ENCODE measurements at regions not wholly inside any gene's neighbourhood (a gene's known extent, or its start where the extent isn't known, plus 50 kb on each side); places are given as distances from the start of the nearest gene placed in this dataset.
"Not testable (repeated sequence)": the region's sequence is repeated elsewhere in the genome, so short reads cannot be mapped to it uniquely, and the experiment has no call there.

GRCh38 chr6:168369786-168370185 lies 50.2 kb upstream of the DACT2 start:
- DNase-seq = no peak

- peak; percentile 81 for DNase-seq
Measured at GRCh38 chr6:168370310-168370991, 50.9 kb upstream of the DACT2 start.

GRCh38 chr6:168371185-168371584 lies 51.6 kb upstream of the DACT2 start:
- DNase-seq = no peak

GRCh38 chr6:168371618-168371980 lies 52.0 kb upstream of the DACT2 start:
- no peak for DNase-seq

- no peak for DNase-seq
Measured at GRCh38 chr6:168371981-168372711, 52.6 kb upstream of the DACT2 start.

- no peak for DNase-seq
Measured at GRCh38 chr6:168372889-168373288, 53.3 kb upstream of the DACT2 start.

- DNase-seq = no peak
Measured at GRCh38 chr6:168373389-168373788, 53.8 kb upstream of the DACT2 start.

- DNase-seq = no peak
Measured at GRCh38 chr6:168374051-168374502, 54.5 kb upstream of the DACT2 start.

- DNase-seq = no peak
Measured at GRCh38 chr6:168374541-168375071, 55.0 kb upstream of the DACT2 start.

- no peak for DNase-seq
Measured at GRCh38 chr6:168376120-168376519, 56.5 kb upstream of the DACT2 start.

- DNase-seq = no peak
Measured at GRCh38 chr6:168376811-168377483, 57.4 kb upstream of the DACT2 start.

- DNase-seq = no peak
Measured at GRCh38 chr6:168377484-168377855, 57.9 kb upstream of the DACT2 start.

- no peak for DNase-seq
Measured at GRCh38 chr6:168377856-168378832, 58.6 kb upstream of the DACT2 start.

- not testable (repeated sequence) for DNase-seq
Measured at GRCh38 chr6:168379579-168379978, 60.0 kb upstream of the DACT2 start.

GRCh38 chr6:168380166-168380955 lies 60.6 kb upstream of the SMOC2 start:
- DNase-seq = not testable (repeated sequence)

- DNase-seq = no peak
Measured at GRCh38 chr6:168380956-168381605, 59.9 kb upstream of the SMOC2 start.

GRCh38 chr6:168381726-168382458 lies 59.1 kb upstream of the SMOC2 start:
- no peak for DNase-seq

- no peak for DNase-seq
Measured at GRCh38 chr6:168383062-168383854, 57.7 kb upstream of the SMOC2 start.

All from activated CD4-positive, alpha-beta T cell treated with anti-CD3 and anti-CD28 coated beads for 48 hours (primary cell).